ENCODE measurements at regions not wholly inside any gene's neighbourhood (a gene's known extent, or its start where the extent isn't known, plus 50 kb on each side); places are given as distances from the start of the nearest gene placed in this dataset.

DNA sequence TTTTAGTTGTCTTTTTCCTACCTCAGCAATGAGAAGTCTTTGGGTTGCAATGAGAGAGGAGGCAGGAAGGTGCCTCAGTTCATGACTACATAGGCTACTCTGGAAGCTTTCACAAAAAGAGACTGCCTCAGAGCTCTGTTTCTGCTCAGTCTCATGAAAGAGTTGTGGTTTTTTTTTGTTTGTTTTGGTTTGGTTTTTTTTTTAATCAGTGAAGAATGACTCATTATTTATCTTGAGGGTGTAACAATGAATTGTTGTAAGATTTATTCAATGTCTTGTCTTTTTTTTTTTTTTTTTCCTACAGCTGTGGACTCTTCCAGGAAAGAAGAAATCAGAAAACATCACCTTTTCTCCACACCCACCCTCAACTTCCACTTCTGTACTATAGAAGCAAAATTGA, 67.5 kb upstream of the CXCL13 start:
- no peak for FAIRE-seq

DNA sequence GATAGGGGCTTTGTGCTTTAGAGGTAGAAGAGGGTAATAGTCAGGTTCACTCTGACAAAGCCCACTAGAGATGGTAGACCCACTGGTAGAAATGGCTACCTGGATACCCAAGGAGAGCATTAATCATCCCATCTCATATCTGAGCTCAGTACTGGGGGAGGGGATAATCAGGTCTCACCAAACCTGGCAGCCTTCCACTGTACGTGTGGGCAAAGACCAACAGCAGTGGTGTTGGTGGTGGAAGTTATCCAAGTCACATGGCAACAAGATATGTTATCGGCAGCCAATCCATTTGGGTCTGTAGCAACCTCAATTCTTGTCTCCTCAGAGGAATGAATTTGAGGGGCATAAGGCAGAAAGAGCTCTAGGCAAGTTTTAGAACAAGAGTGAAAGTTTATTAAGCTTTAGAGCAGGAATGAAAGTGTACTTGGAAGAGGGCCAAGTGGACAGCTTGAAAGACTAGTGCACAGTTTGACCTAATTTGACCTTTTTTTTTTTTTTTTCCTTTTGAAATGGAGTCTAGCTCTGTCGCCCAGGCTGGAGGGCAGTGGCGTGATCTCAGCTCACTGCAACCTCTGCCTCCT, 67.0 kb upstream of the CXCL13 start:
- FAIRE-seq = no peak

Measured in TTC549 (cell line).